SU-DHL-6 (cell line): ENCODE measurements at regions not wholly inside any gene's neighbourhood (a gene's known extent, or its start where the extent isn't known, plus 50 kb on each side); places are given as distances from the start of the nearest gene placed in this dataset.

ENCODE experiments used
- CTCF ChIP-seq: fragments of 200-600 bp; sonication (generic); IDR thresholded peaks from one replicate; pipeline ENCODE4 v1.5.1; 2017; ENCODE audit warnings: antibody characterized with exemption, mild to moderate bottlenecking, low read length, moderate library complexity; ENCODE audit not compliant: insufficient read depth, poor library complexity, severe bottlenecking
- EZH2phosphoT487 ChIP-seq: fragments of 200-600 bp; sonication (generic), shearing (Covaris generic); conservative IDR thresholded peaks from 2 replicates; pipeline ENCODE4 v1.6.1; 2018; ENCODE audit warnings: mild to moderate bottlenecking, antibody characterized with exemption, low read length, moderate library complexity, mixed read lengths

DNA sequence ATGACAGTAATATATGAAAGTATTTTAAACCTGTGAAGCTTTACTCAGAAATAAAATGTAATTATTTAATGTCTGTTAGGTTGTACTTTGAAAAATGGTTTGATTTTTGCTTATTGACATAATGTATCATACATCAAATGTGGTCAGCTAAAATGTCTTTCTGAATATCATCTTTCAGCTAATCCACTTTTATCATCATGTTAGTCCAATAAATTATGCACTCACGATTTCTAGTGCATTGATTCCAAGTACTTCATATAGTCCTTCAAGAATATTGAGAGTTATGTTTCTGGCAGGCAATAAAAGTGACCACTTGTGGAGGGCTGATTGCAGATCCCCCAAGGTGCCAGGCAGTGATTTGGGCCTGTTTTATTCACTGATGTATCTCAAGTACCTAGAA, 1204.1 kb downstream of the OLFM4 start:
- no peak for TF ChIP-seq CTCF
- TF ChIP-seq EZH2phosphoT487, result no peak
